GM12891 (cell line): ENCODE measurements at regions not wholly inside any gene's neighbourhood (a gene's known extent, or its start where the extent isn't known, plus 50 kb on each side); places are given as distances from the start of the nearest gene placed in this dataset.

Experiments
- POLR2A ChIP-seq: IDR thresholded peaks from 2 replicates; pipeline ENCODE4 v1.6.1; 2011; ENCODE audit warnings: low read depth, low read length, control low read depth
- POLR2AphosphoS5 ChIP-seq: IDR thresholded peaks from 2 replicates; pipeline ENCODE4 v1.6.1; 2011; ENCODE audit warnings: low read depth, low read length, control low read depth
- POU2F2 ChIP-seq: IDR thresholded peaks from 2 replicates; pipeline ENCODE4 v1.6.1; 2011; ENCODE audit warnings: low read depth, mild to moderate bottlenecking, control low read depth, low read length, moderate library complexity
- TAF1 ChIP-seq: IDR thresholded peaks from 2 replicates; pipeline ENCODE4 v1.6.1; 2011; ENCODE audit warnings: low read depth, low read length, control low read depth

- TF ChIP-seq TAF1 (no peak), POLR2AphosphoS5 (no peak), POLR2A (no peak), POU2F2 (no peak)
Measured at GRCh38 chr17:33838281-33838680, 416.8 kb upstream of the CCL2 start.
